GM23338 (cell line): ENCODE measurements at regions not wholly inside any gene's neighbourhood (a gene's known extent, or its start where the extent isn't known, plus 50 kb on each side); places are given as distances from the start of the nearest gene placed in this dataset.

Source experiments
- EZH2 ChIP-seq: fragments of 200-600 bp; sonication (generic); IDR thresholded peaks from one replicate; pipeline ENCODE4 v1.8.0; 2017; ENCODE audit warnings: antibody characterized with exemption, mild to moderate bottlenecking, low read depth; ENCODE audit not compliant: unreplicated experiment
- EZH2phosphoT487 ChIP-seq: fragments of 200-600 bp; sonication (generic); IDR thresholded peaks from one replicate; pipeline ENCODE4 v1.8.1; 2018; ENCODE audit warnings: antibody characterized with exemption; ENCODE audit not compliant: unreplicated experiment
- JUNB ChIP-seq: IDR thresholded peaks from one replicate; pipeline ENCODE4 v1.6.1; 2016; ENCODE audit warnings: antibody characterized with exemption; ENCODE audit not compliant: unreplicated experiment
- POLR2AphosphoS5 ChIP-seq: IDR thresholded peaks from 2 replicates; pipeline ENCODE4 v1.6.1; 2016; ENCODE audit warnings: antibody characterized with exemption, low read depth
- STAT1 ChIP-seq: IDR thresholded peaks from one replicate; pipeline ENCODE4 v1.6.1; 2016; ENCODE audit warnings: antibody characterized with exemption; ENCODE audit not compliant: unreplicated experiment
- TF ChIP-seq, protein P1 (sequence below), 2 experiments: fragments of 200-600 bp in 1 of 2; sonication (generic) in 1 of 2; conservative IDR thresholded peaks; 2 replicates each; pipeline versions ENCODE4 v1.5.1 to v1.6.1; 2016 to 2017; ENCODE audit warnings: antibody characterized with exemption in 2 of 2, low read depth in 2 of 2, mild to moderate bottlenecking in 2 of 2, moderate library complexity in 1 of 2
- TF ChIP-seq, protein P2 (sequence below): IDR thresholded peaks from one replicate; pipeline ENCODE4 v1.6.1; 2018; ENCODE audit warnings: antibody characterized with exemption; ENCODE audit not compliant: unreplicated experiment
- TF ChIP-seq, protein P3 (sequence below): IDR thresholded peaks from 2 replicates; pipeline ENCODE4 v1.6.1; 2016; ENCODE audit warnings: antibody characterized with exemption

DNA sequence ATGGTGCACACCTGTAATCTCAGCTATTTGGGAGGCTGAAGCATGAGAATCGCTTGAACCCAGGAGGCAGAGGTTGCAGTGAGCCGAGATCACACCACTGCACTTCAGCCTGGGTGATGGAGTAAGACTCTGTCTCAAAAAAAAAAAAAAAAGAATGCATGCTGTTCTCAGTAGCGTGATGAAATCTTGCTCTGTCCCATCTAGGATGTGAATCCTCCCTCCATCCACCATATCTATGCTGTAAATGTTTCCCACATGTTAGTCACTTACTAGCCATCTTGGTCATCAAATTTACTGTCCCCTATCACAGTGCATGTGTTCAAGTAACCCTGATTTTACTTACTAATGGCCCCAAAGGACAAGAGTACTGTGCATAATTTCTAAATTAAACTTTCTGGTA is 315.4 kb upstream of the TBX18 start:
- TF ChIP-seq, protein P1, sequence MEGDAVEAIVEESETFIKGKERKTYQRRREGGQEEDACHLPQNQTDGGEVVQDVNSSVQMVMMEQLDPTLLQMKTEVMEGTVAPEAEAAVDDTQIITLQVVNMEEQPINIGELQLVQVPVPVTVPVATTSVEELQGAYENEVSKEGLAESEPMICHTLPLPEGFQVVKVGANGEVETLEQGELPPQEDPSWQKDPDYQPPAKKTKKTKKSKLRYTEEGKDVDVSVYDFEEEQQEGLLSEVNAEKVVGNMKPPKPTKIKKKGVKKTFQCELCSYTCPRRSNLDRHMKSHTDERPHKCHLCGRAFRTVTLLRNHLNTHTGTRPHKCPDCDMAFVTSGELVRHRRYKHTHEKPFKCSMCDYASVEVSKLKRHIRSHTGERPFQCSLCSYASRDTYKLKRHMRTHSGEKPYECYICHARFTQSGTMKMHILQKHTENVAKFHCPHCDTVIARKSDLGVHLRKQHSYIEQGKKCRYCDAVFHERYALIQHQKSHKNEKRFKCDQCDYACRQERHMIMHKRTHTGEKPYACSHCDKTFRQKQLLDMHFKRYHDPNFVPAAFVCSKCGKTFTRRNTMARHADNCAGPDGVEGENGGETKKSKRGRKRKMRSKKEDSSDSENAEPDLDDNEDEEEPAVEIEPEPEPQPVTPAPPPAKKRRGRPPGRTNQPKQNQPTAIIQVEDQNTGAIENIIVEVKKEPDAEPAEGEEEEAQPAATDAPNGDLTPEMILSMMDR (conservative IDR thresholded peaks at IDR 0.05; ENCODE audit: low read depth in 2 of 2), result no peak
- no peak for TF ChIP-seq JUNB
- no peak for TF ChIP-seq EZH2
- TF ChIP-seq, protein P2, sequence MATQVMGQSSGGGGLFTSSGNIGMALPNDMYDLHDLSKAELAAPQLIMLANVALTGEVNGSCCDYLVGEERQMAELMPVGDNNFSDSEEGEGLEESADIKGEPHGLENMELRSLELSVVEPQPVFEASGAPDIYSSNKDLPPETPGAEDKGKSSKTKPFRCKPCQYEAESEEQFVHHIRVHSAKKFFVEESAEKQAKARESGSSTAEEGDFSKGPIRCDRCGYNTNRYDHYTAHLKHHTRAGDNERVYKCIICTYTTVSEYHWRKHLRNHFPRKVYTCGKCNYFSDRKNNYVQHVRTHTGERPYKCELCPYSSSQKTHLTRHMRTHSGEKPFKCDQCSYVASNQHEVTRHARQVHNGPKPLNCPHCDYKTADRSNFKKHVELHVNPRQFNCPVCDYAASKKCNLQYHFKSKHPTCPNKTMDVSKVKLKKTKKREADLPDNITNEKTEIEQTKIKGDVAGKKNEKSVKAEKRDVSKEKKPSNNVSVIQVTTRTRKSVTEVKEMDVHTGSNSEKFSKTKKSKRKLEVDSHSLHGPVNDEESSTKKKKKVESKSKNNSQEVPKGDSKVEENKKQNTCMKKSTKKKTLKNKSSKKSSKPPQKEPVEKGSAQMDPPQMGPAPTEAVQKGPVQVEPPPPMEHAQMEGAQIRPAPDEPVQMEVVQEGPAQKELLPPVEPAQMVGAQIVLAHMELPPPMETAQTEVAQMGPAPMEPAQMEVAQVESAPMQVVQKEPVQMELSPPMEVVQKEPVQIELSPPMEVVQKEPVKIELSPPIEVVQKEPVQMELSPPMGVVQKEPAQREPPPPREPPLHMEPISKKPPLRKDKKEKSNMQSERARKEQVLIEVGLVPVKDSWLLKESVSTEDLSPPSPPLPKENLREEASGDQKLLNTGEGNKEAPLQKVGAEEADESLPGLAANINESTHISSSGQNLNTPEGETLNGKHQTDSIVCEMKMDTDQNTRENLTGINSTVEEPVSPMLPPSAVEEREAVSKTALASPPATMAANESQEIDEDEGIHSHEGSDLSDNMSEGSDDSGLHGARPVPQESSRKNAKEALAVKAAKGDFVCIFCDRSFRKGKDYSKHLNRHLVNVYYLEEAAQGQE, result no peak
- no peak for TF ChIP-seq EZH2phosphoT487
- TF ChIP-seq POLR2AphosphoS5, result no peak
- TF ChIP-seq STAT1, result no peak
- TF ChIP-seq, protein P3, sequence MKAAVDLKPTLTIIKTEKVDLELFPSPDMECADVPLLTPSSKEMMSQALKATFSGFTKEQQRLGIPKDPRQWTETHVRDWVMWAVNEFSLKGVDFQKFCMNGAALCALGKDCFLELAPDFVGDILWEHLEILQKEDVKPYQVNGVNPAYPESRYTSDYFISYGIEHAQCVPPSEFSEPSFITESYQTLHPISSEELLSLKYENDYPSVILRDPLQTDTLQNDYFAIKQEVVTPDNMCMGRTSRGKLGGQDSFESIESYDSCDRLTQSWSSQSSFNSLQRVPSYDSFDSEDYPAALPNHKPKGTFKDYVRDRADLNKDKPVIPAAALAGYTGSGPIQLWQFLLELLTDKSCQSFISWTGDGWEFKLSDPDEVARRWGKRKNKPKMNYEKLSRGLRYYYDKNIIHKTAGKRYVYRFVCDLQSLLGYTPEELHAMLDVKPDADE, result no peak
